ENCODE measurements at regions not wholly inside any gene's neighbourhood (a gene's known extent, or its start where the extent isn't known, plus 50 kb on each side); places are given as distances from the start of the nearest gene placed in this dataset.
"Not testable (repeated sequence)": the region's sequence is repeated elsewhere in the genome, so short reads cannot be mapped to it uniquely, and the experiment has no call there.

DNA sequence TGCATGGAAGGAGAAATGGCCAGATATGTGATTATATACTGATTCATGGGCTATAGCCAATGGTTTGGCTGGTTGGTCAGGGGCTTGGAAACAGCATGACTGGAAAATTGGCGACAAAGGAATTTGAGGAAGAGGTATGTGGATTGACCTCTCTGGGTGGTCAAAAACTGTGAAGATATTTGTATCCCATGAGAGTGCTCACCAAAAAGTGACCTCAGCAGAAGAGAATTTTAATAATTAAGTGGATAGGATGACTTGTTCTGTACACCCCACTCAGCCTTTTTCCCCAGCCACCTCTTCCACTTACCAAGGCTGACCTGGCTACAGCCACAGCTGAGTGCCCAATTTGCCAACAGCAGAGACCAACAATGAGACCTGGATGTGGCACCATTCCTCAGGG is 146.7 kb downstream of the GPR37 start:
- DNase-seq (ENCODE audit: low spot score in 2 of 2) (no peak), ATAC-seq (replicated peaks; ENCODE audit: extremely low read depth, poor library complexity, severe bottlenecking) (no peak)
- Mint-ChIP-seq H3K27ac (ENCODE audit: low read depth) (no peak overlapping the region), H3K4me1 (no peaks in the 10 kb centered on the region), H3K9me3 (peaks cover 12% of the 10 kb centered on the region), H3K36me3 (ENCODE audit: insufficient read depth) (no peaks in the 10 kb centered on the region), H3K27me3 (no peaks in the 10 kb centered on the region), H3K4me3 (no peak overlapping the region)

DNA sequence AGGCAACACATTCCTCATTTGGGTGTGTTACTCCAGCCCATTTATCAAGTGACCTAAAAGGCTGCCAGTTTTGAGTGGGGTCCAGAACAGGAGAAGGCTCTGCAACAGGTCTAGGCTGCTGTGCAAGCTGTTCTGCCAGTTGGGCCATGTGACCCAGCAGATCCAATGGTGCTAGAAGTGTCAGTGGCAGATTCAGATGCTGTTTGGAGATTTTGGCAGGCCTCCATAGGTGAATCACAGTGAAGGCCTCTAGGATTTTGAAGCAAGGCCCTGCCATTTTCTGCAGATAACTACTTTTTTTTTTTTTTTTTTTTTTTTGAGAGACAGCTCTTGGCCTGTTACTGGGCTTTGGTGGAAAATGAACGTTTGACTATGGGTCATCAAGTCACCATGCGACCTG is 147.5 kb downstream of the GPR37 start:
- H3K27me3 Mint-ChIP-seq; DNase-seq (ENCODE audit: low spot score in 2 of 2); H3K27ac Mint-ChIP-seq (ENCODE audit: low read depth); ATAC-seq (replicated peaks; ENCODE audit: extremely low read depth, poor library complexity, severe bottlenecking); H3K4me1 Mint-ChIP-seq; H3K4me3 Mint-ChIP-seq; H3K36me3 Mint-ChIP-seq (ENCODE audit: insufficient read depth): not testable (repeated sequence)
- peaks cover 16% of the 10 kb centered on the region for H3K9me3 Mint-ChIP-seq

DNA sequence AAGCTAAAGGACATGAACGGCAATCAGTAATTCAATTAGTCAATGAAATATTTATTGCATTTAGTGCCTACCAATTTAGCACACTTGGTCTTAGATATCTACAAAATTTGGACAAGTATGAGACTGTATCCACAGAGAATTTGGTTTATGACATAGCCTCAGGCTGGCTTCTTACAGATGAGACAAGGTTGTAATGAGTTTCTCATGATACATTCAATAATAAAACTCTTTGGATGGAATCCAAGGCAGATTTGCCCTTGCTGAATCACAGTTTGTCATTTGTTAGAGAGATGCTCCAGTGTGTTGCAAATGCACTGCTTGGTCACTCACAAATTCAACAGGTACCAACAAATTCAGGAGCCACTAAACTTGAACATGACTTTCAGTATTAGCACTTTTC is 162.5 kb downstream of the GPR37 start:
- H3K36me3 Mint-ChIP-seq (ENCODE audit: insufficient read depth): no peaks in the 10 kb centered on the region
- DNase-seq (ENCODE audit: low spot score in 2 of 2) (no peak), ATAC-seq (replicated peaks; ENCODE audit: extremely low read depth, poor library complexity, severe bottlenecking) (no peak)
- no peak overlapping the region for H3K27ac Mint-ChIP-seq (ENCODE audit: low read depth)
- H3K4me3 Mint-ChIP-seq: no peak overlapping the region
- H3K27me3 Mint-ChIP-seq: no peaks in the 10 kb centered on the region
- no peaks in the 10 kb centered on the region for H3K4me1 Mint-ChIP-seq
- no peaks in the 10 kb centered on the region for H3K9me3 Mint-ChIP-seq

DNA sequence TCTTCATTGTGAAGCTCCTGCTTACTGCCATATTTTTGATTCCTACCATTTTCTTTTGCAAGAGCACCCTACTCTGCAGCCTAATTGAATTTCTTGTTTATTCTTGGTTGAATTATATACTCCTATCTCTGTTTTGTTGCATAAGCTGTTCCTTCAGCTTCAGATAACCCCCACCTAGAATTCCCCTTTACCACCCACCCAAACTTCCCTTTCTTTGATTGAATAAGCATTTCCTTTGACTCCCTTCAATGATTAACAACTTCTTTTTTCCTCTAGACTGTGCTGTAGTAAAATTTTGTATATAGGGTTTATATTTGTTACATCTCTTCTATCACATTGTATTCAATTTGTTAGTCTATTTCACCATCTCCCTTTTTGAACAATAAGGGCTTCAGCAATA is 168.1 kb downstream of the GPR37 start:
- Mint-ChIP-seq H3K4me3 (no peak overlapping the region), H3K36me3 (ENCODE audit: insufficient read depth) (no peaks in the 10 kb centered on the region), H3K27me3 (no peaks in the 10 kb centered on the region), H3K27ac (ENCODE audit: low read depth) (no peak overlapping the region), H3K4me1 (no peaks in the 10 kb centered on the region), H3K9me3 (no peaks in the 10 kb centered on the region)
- no peak for DNase-seq (ENCODE audit: low spot score in 2 of 2)
- ATAC-seq (replicated peaks; ENCODE audit: extremely low read depth, poor library complexity, severe bottlenecking): no peak

DNA sequence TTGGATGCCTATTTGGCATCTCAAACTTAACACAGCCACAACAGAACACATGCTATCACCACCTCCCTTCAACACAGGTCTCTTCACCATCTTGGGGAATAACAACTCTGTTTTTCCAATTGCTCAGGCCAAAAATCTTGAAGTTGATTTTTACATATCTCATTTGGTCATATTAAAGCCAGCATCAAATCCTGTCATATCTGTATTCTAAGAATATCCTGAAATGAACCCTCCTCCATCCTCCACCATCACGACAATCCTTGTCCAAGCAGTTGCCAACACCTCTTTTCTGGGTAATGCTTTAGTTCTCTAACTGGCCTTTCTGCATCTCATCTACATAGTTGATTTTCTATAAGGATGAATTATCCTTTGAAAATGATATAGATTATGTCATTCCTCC is 168.7 kb downstream of the GPR37 start:
- H3K36me3 Mint-ChIP-seq (ENCODE audit: insufficient read depth): no peaks in the 10 kb centered on the region
- no peaks in the 10 kb centered on the region for H3K27me3 Mint-ChIP-seq
- H3K4me1 Mint-ChIP-seq: no peaks in the 10 kb centered on the region
- H3K27ac Mint-ChIP-seq (ENCODE audit: low read depth): no peak overlapping the region
- DNase-seq (ENCODE audit: low spot score in 2 of 2) (no peak), ATAC-seq (replicated peaks; ENCODE audit: extremely low read depth, poor library complexity, severe bottlenecking) (no peak)
- H3K9me3 Mint-ChIP-seq: no peaks in the 10 kb centered on the region
- no peak overlapping the region for H3K4me3 Mint-ChIP-seq

DNA sequence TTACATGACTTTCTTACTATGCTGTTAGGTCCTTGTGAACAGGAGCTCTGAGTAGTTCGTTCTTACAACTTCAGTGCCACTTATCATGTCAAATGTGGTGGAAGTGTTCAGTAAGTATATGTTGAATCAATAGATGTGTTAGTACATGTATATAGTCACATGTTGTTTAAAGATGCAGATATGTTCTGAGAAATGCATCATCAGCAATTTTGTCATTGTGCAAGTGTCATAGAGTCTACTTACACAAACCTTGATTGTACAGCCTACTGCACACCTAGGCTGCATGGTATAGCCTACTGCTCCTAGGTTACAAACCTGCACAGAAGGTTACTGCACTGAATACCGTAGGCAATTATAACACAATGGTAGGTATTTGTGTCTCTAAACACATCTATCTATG is 174.8 kb downstream of the GPR37 start:
- Mint-ChIP-seq H3K9me3 (no peaks in the 10 kb centered on the region), H3K4me1 (no peaks in the 10 kb centered on the region), H3K36me3 (ENCODE audit: insufficient read depth) (no peaks in the 10 kb centered on the region), H3K27ac (ENCODE audit: low read depth) (no peak overlapping the region), H3K27me3 (no peaks in the 10 kb centered on the region), H3K4me3 (no peak overlapping the region)
- DNase-seq (ENCODE audit: low spot score in 2 of 2) (no peak), ATAC-seq (replicated peaks; ENCODE audit: extremely low read depth, poor library complexity, severe bottlenecking) (no peak)

DNA sequence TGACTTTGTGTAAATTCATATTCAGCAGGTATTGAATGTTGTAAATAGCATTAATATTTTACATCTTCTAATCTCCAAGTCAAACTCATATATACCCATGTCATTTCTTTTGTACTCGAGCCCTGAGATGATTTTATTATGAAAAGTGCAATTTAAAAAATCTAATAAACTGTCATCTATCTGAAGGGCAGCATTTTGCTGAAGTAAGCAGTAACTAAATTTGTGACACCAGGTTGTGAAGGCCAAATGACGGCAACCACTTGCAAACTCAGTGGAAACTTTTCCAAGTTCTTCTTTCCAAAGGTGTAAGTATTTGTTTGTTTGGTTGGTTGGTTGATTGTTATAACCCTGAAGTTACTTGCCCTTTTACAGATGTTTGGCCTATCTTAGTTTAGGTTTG is 188.3 kb downstream of the GPR37 start:
- no peak overlapping the region for H3K27ac Mint-ChIP-seq (ENCODE audit: low read depth)
- ATAC-seq (replicated peaks; ENCODE audit: extremely low read depth, poor library complexity, severe bottlenecking) (no peak), DNase-seq (ENCODE audit: low spot score in 2 of 2) (no peak)
- no peaks in the 10 kb centered on the region for H3K36me3 Mint-ChIP-seq (ENCODE audit: insufficient read depth)
- no peaks in the 10 kb centered on the region for H3K4me1 Mint-ChIP-seq
- no peaks in the 10 kb centered on the region for H3K27me3 Mint-ChIP-seq
- no peak overlapping the region for H3K4me3 Mint-ChIP-seq
- no peaks in the 10 kb centered on the region for H3K9me3 Mint-ChIP-seq

DNA sequence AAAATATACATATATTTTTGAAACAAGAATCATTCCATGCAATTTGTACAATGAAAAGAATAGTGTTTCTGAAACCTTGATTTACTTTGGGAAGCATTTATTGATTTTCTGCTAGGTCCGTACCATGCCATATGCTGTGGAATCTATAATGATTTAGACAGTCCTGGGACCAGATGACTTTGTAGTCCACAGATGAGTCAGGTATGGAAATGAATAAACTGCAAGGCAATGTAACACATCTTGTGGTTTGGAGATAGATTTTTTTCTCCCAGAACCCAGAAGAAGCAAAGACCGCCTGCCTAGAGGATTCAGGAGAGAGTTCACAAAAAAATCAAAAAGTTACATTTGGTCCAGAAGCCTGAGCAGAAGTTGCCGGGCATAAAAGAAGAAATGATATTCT is 190.4 kb downstream of the GPR37 start:
- H3K27me3 Mint-ChIP-seq: no peaks in the 10 kb centered on the region
- ATAC-seq (replicated peaks; ENCODE audit: extremely low read depth, poor library complexity, severe bottlenecking) (no peak), DNase-seq (ENCODE audit: low spot score in 2 of 2) (no peak)
- no peaks in the 10 kb centered on the region for H3K4me1 Mint-ChIP-seq
- H3K27ac Mint-ChIP-seq (ENCODE audit: low read depth): no peak overlapping the region
- H3K36me3 Mint-ChIP-seq (ENCODE audit: insufficient read depth): no peaks in the 10 kb centered on the region
- H3K9me3 Mint-ChIP-seq: no peaks in the 10 kb centered on the region
- H3K4me3 Mint-ChIP-seq: no peak overlapping the region

DNA sequence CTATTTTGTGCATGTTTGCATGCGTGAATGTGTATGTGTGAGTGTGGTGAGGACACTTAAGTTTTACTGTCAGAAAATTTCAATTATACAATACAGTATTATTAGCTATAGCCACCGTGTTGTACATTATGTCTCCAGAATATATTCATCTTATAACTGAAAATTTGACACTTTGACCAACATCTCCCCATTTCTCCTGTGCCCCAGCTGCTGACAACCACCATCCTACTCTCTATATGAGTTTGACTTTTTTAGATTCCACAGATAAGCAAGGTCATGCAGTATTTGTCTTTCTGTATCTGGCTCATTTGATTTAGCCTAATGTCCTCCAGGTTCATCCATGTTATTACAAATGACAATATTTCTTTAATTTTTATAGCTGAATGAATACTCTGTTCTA is 195.0 kb downstream of the GPR37 start:
- no peaks in the 10 kb centered on the region for H3K4me1 Mint-ChIP-seq
- H3K27me3 Mint-ChIP-seq: no peaks in the 10 kb centered on the region
- H3K4me3 Mint-ChIP-seq: no peak overlapping the region
- no peaks in the 10 kb centered on the region for H3K36me3 Mint-ChIP-seq (ENCODE audit: insufficient read depth)
- no peak overlapping the region for H3K27ac Mint-ChIP-seq (ENCODE audit: low read depth)
- no peak for ATAC-seq (replicated peaks; ENCODE audit: extremely low read depth, poor library complexity, severe bottlenecking)
- H3K9me3 Mint-ChIP-seq: peaks cover 11% of the 10 kb centered on the region
- no peak for DNase-seq (ENCODE audit: low spot score in 2 of 2)

DNA sequence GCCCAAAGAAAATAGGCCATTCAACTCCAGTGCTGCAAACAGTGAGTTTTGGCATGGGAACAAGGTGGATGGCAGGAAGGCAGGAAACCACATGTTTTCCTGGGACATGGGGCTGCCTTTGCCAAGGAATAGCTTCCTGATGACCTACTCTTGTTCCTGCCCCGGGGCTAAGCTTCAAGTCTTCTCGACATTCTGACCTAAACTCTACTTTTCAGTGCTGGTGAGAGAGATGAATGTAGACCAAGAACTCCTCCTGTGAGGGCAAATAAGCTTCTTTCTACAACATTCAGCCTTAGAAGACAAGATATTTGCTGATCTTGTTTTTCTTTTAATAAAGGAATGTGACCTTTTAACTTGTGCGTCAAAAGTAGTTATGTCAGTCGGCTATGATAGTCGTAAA is 199.0 kb downstream of the GPR37 start:
- H3K4me3 Mint-ChIP-seq: no peak overlapping the region
- DNase-seq (ENCODE audit: low spot score in 2 of 2) (no peak), ATAC-seq (replicated peaks; ENCODE audit: extremely low read depth, poor library complexity, severe bottlenecking) (no peak)
- H3K9me3 Mint-ChIP-seq: peaks cover 18% of the 10 kb centered on the region
- H3K4me1 Mint-ChIP-seq: no peaks in the 10 kb centered on the region
- H3K27ac Mint-ChIP-seq (ENCODE audit: low read depth): no peak overlapping the region
- no peaks in the 10 kb centered on the region for H3K27me3 Mint-ChIP-seq
- H3K36me3 Mint-ChIP-seq (ENCODE audit: insufficient read depth): no peaks in the 10 kb centered on the region

DNA sequence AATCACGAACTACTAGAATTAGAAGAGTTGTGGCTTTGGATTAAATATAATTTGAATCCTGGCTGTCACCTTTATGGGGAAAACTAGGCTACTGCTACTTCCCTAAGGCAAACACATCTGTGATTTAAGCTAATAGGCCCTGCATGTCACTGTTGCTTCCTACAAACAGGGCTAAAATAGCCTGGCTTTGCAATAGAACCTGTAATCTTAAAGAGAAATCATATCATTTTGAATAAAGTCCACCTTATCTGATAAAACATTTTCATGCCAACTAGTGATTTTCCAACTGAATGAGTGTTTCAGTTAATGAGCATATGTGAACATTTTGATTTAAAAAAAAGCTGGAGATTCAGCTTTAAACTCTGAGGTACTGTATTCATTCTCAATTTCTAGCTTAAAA is 208.0 kb downstream of the GPR37 start:
- no peaks in the 10 kb centered on the region for H3K4me1 Mint-ChIP-seq
- no peaks in the 10 kb centered on the region for H3K36me3 Mint-ChIP-seq (ENCODE audit: insufficient read depth)
- DNase-seq (ENCODE audit: low spot score in 2 of 2): no peak
- H3K9me3 Mint-ChIP-seq: peaks cover 17% of the 10 kb centered on the region
- H3K4me3 Mint-ChIP-seq: no peak overlapping the region
- no peak for ATAC-seq (replicated peaks; ENCODE audit: extremely low read depth, poor library complexity, severe bottlenecking)
- H3K27ac Mint-ChIP-seq (ENCODE audit: low read depth): no peak overlapping the region
- no peaks in the 10 kb centered on the region for H3K27me3 Mint-ChIP-seq

DNA sequence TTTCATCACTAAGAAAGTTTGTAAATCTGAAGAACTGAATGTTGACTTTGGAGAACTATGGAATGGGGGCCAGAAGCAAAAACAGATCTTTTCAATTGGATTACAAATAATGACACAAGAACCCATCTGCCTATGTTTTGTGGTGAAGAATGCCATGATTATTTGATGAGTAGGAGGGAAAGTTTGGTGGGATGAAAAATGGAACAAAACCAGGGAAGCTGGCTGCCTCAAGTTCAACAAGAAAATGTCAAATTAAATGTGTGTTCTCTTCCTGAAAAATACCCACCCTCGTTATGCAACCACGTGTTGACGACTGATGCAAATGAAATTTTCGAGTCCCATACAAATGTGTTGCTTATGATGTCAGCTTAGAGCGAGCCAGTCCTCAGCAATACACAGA is 208.5 kb downstream of the GPR37 start:
- no peak overlapping the region for H3K27ac Mint-ChIP-seq (ENCODE audit: low read depth)
- ATAC-seq (replicated peaks; ENCODE audit: extremely low read depth, poor library complexity, severe bottlenecking): no peak
- H3K4me3 Mint-ChIP-seq: no peak overlapping the region
- no peaks in the 10 kb centered on the region for H3K4me1 Mint-ChIP-seq
- no peaks in the 10 kb centered on the region for H3K27me3 Mint-ChIP-seq
- DNase-seq (ENCODE audit: low spot score in 2 of 2): no peak
- peaks cover 17% of the 10 kb centered on the region for H3K9me3 Mint-ChIP-seq
- no peaks in the 10 kb centered on the region for H3K36me3 Mint-ChIP-seq (ENCODE audit: insufficient read depth)

DNA sequence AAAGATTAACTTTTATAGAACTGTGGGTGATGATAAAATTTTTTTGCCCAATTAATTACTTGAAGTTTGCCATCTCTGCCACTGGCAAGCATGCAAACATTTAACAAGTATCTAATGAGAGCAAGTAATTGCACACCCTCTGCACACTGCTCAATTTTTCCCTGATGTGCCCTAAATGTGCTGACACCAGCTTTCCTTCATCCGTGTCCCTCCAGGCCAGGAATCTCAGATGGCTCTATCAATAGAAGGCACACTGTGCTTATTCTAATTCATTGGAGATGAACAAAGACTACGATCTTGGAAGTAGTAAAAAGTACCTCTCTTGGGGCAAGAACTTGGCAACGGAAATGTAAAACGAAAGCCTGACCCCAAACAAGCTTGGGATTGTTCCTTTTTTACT is 212.1 kb downstream of the GPR37 start:
- Mint-ChIP-seq H3K4me1 (no peaks in the 10 kb centered on the region), H3K4me3 (no peak overlapping the region), H3K27ac (ENCODE audit: low read depth) (no peak overlapping the region)

DNA sequence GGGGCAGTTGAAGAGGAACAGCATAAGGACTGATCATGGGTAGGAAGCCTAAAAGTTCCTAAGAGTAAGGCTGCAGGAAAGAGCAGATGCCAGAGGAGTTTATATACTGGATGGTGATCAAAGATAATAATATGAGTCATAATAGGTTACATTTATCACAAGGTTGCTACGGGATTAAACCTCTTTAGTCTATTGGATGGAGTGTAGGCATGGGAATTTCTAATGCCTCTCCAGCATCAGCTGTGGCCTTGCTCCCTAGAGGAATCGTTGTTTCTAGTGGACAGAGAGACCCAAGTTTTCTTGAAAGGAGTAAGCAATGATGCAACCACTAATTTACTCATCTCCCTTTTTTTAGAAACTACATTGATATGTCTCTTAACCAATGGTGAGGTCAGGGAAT is 213.4 kb downstream of the GPR37 start:
- H3K36me3 Mint-ChIP-seq (ENCODE audit: insufficient read depth): no peaks in the 10 kb centered on the region
- H3K9me3 Mint-ChIP-seq: peaks cover 18% of the 10 kb centered on the region
- H3K27me3 Mint-ChIP-seq: no peaks in the 10 kb centered on the region
- DNase-seq (ENCODE audit: low spot score in 2 of 2) (no peak), ATAC-seq (replicated peaks; ENCODE audit: extremely low read depth, poor library complexity, severe bottlenecking) (no peak)
- no peak overlapping the region for H3K27ac Mint-ChIP-seq (ENCODE audit: low read depth)
- H3K4me3 Mint-ChIP-seq: no peak overlapping the region
- H3K4me1 Mint-ChIP-seq: no peaks in the 10 kb centered on the region

More for the DNA sequence above, 212.1 kb downstream of the GPR37 start:
- ATAC-seq (replicated peaks; ENCODE audit: extremely low read depth, poor library complexity, severe bottlenecking) (no peak), DNase-seq (ENCODE audit: low spot score in 2 of 2) (no peak)
- H3K36me3 Mint-ChIP-seq (ENCODE audit: insufficient read depth): no peaks in the 10 kb centered on the region
- H3K9me3 Mint-ChIP-seq: peaks cover 15% of the 10 kb centered on the region
- no peaks in the 10 kb centered on the region for H3K27me3 Mint-ChIP-seq
